ENCODE measurements at regions not wholly inside any gene's neighbourhood (a gene's known extent, or its start where the extent isn't known, plus 50 kb on each side); places are given as distances from the start of the nearest gene placed in this dataset.

GRCh38 chr18:77822632-77823031 lies 573.0 kb downstream of the GALR1 start:
- no peak for TF ChIP-seq POLR2A (IDR thresholded peaks at IDR 0.05)
- TF ChIP-seq CTCF (IDR thresholded peaks at IDR 0.05), result no peak
- TF ChIP-seq POLR2AphosphoS5 (IDR thresholded peaks at IDR 0.05; ENCODE audit: insufficient read depth in 1 of 2, low read depth in 1 of 2), result no peak

Data from vagina (tissue), 2 donors.